ENCODE measurements at regions not wholly inside any gene's neighbourhood (a gene's known extent, or its start where the extent isn't known, plus 50 kb on each side); places are given as distances from the start of the nearest gene placed in this dataset.

DNA sequence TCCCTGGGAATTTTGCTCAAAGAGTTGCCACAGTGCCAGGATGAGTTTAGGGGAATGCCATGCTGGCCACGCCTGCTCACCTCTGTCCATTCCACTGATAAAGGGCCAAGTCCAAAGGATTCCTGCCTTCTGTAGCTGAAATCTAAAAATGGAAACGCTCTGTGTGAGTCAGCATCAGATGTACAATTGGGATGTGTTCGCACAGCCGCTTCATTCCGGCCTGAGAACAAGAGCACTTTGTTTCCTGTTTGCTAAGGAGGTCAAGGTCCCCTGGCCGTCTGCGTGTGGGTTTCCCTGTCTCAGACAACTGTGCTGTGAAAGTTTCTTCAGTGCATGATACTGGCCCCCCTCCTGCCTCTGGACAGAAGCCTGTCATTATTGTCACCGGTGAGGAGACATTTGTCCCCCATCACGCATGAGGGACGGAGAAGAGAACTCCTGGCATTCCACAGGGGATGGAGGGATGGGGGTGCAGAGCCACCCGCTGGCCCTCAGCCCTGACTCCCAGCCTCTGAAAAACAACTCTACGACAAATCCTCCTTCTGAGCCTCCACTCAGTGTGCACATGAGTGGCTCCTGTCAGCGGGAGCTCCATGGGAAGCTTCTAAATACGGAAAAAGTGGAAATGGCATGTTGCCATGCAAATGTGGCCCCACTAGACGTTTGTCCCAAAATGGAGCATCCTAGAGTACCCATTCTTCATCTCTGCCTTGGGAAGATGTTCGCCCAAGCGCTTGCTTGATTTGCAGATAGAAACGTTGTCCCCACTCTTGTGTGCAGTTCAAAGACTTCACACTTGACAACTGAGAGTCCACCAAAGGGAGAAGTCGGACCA is 143.5 kb upstream of the AFDN start:
- no peak overlapping the region for H3K4me2 ChIP-seq (ENCODE audit: extremely low read depth, insufficient read depth, low read length)
- no peaks in the 10 kb centered on the region for H3K27me3 ChIP-seq (ENCODE audit: control insufficient read depth, insufficient read depth, low read length)
- H3K27ac ChIP-seq (ENCODE audit: insufficient read depth, low read length): no peak overlapping the region

DNA sequence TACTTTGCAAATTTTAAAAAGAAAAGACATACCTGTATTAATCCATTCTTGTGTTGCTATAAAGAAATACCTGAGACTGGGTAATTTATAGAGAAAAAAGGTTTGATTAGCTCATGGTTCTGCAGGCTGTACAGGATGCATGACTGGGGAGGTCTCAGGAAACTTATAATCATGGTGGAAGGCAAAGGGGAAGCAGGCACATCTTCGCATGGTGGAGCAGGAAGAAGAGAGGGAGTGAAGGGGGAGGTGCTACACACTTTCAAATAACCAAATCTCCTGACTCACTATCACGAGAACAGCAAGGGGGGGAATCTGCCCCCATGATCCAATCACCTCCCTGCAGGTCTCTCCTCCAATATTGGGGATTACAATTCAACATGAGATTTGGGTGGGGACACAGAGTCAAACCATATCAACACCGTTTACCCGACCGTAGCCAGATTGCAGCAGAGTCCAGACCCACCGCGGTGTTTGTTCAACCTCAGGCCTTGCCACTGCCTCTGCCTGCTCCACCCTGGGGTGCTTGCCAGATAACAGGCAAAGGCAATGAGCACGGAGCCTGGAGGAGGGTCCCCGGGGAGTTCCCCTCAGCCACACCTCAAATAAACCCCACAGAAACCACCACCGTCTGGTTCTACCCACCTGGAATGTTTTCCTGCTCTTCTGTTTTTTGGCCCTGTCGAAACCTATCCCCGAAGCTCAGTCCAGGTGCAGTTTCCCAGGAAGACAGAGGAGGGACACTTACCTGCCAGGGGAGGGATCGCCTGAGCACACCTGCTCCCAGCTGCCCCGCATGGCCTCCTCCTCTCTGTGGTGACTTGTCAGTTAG is 142.2 kb upstream of the AFDN start:
- no peak for TF ChIP-seq EZH2 (IDR thresholded peaks at IDR 0.05; ENCODE audit: low read length, missing control alignments)
- TF ChIP-seq, protein P1, sequence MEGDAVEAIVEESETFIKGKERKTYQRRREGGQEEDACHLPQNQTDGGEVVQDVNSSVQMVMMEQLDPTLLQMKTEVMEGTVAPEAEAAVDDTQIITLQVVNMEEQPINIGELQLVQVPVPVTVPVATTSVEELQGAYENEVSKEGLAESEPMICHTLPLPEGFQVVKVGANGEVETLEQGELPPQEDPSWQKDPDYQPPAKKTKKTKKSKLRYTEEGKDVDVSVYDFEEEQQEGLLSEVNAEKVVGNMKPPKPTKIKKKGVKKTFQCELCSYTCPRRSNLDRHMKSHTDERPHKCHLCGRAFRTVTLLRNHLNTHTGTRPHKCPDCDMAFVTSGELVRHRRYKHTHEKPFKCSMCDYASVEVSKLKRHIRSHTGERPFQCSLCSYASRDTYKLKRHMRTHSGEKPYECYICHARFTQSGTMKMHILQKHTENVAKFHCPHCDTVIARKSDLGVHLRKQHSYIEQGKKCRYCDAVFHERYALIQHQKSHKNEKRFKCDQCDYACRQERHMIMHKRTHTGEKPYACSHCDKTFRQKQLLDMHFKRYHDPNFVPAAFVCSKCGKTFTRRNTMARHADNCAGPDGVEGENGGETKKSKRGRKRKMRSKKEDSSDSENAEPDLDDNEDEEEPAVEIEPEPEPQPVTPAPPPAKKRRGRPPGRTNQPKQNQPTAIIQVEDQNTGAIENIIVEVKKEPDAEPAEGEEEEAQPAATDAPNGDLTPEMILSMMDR (conservative IDR thresholded peaks at IDR 0.05 in 1 of 2, IDR thresholded peaks at IDR 0.05 in 1 of 2; ENCODE audit: low read depth in 1 of 2, low read length in 2 of 2): no peak

More for the DNA sequence above, 143.5 kb upstream of the AFDN start:
- H3K9me3 ChIP-seq (ENCODE audit: control insufficient read depth, insufficient read depth, low read depth, low read length): no peaks in the 10 kb centered on the region
- no peak overlapping the region for H3K4me3 ChIP-seq (replicated peaks in 1 of 4; ENCODE audit: control extremely low read depth in 1 of 4, insufficient read depth in 1 of 4, low read depth in 3 of 4, low read length in 4 of 4)
- H3K9ac ChIP-seq (ENCODE audit: insufficient read depth, low read length): no peak overlapping the region
- no peak overlapping the region for H2AFZ ChIP-seq (ENCODE audit: low read length)
- no peaks in the 10 kb centered on the region for H3K36me3 ChIP-seq (ENCODE audit: control insufficient read depth, insufficient read depth, low read length)
- H3K79me2 ChIP-seq (ENCODE audit: control insufficient read depth, insufficient read depth, low read length): no peaks in the 10 kb centered on the region
- peak; percentile 22 to 93 for DNase-seq (ENCODE audit: low read depth in 2 of 2)
- no peaks in the 10 kb centered on the region for H3K4me1 ChIP-seq (ENCODE audit: control insufficient read depth, extremely low read depth, insufficient read depth, low read length)
- H4K20me1 ChIP-seq (ENCODE audit: control insufficient read depth, extremely low read depth, insufficient read depth, low read length): no peaks in the 10 kb centered on the region
- TF ChIP-seq, protein P1 (conservative IDR thresholded peaks at IDR 0.05 in 1 of 2, IDR thresholded peaks at IDR 0.05 in 1 of 2; ENCODE audit: low read depth in 1 of 2, low read length in 2 of 2): no peak
- no peak for TF ChIP-seq EZH2 (IDR thresholded peaks at IDR 0.05; ENCODE audit: low read length, missing control alignments)

DNA sequence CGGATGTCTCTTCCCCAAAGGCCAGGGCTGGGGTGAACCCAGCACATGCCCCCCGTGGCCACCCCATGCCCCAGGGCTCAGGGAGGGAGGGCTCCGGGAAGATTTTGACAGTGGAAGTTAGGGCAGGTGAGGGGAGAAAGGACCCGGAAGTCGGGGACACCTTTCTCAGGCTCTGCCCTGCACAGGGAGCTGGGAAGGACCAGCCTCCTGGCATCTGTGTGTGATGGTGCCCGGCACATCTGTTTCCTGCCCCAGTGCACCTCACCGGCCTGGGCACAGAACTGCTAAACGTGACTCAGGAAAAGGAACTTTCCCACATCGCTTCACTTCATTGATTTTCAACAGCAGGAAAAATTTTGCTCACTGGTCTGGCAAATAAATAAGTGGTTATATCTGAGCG is 141.1 kb upstream of the AFDN start:
- no peaks in the 10 kb centered on the region for H3K79me2 ChIP-seq (ENCODE audit: control insufficient read depth, insufficient read depth, low read length)
- no peak overlapping the region for H3K4me2 ChIP-seq (ENCODE audit: extremely low read depth, insufficient read depth, low read length)
- H2AFZ ChIP-seq (ENCODE audit: low read length): no peak overlapping the region
- H3K9me3 ChIP-seq (ENCODE audit: control insufficient read depth, insufficient read depth, low read depth, low read length): no peaks in the 10 kb centered on the region
- no peak for DNase-seq (ENCODE audit: low read depth in 2 of 2)
- TF ChIP-seq, protein P1 (conservative IDR thresholded peaks at IDR 0.05 in 1 of 2, IDR thresholded peaks at IDR 0.05 in 1 of 2; ENCODE audit: low read depth in 1 of 2, low read length in 2 of 2): no peak
- TF ChIP-seq EZH2 (IDR thresholded peaks at IDR 0.05; ENCODE audit: low read length, missing control alignments): no peak
- no peak overlapping the region for H3K9ac ChIP-seq (ENCODE audit: insufficient read depth, low read length)
- no peaks in the 10 kb centered on the region for H3K4me1 ChIP-seq (ENCODE audit: control insufficient read depth, extremely low read depth, insufficient read depth, low read length)
- H4K20me1 ChIP-seq (ENCODE audit: control insufficient read depth, extremely low read depth, insufficient read depth, low read length): no peaks in the 10 kb centered on the region
- H3K27ac ChIP-seq (ENCODE audit: insufficient read depth, low read length): no peak overlapping the region
- no peak overlapping the region for H3K4me3 ChIP-seq (replicated peaks in 1 of 4; ENCODE audit: control extremely low read depth in 1 of 4, insufficient read depth in 1 of 4, low read depth in 3 of 4, low read length in 4 of 4)
- no peaks in the 10 kb centered on the region for H3K27me3 ChIP-seq (ENCODE audit: control insufficient read depth, insufficient read depth, low read length)
- H3K36me3 ChIP-seq (ENCODE audit: control insufficient read depth, insufficient read depth, low read length): no peaks in the 10 kb centered on the region

More for the DNA sequence above, 142.2 kb upstream of the AFDN start:
- H3K9me3 ChIP-seq (ENCODE audit: control insufficient read depth, insufficient read depth, low read depth, low read length): no peaks in the 10 kb centered on the region
- no peak overlapping the region for H3K9ac ChIP-seq (ENCODE audit: insufficient read depth, low read length)
- no peaks in the 10 kb centered on the region for H4K20me1 ChIP-seq (ENCODE audit: control insufficient read depth, extremely low read depth, insufficient read depth, low read length)
- H2AFZ ChIP-seq (ENCODE audit: low read length): no peak overlapping the region
- no peak overlapping the region for H3K4me2 ChIP-seq (ENCODE audit: extremely low read depth, insufficient read depth, low read length)
- H3K4me3 ChIP-seq (replicated peaks in 1 of 4; ENCODE audit: control extremely low read depth in 1 of 4, insufficient read depth in 1 of 4, low read depth in 3 of 4, low read length in 4 of 4): no peak overlapping the region
- H3K27me3 ChIP-seq (ENCODE audit: control insufficient read depth, insufficient read depth, low read length): no peaks in the 10 kb centered on the region
- no peaks in the 10 kb centered on the region for H3K4me1 ChIP-seq (ENCODE audit: control insufficient read depth, extremely low read depth, insufficient read depth, low read length)
- H3K27ac ChIP-seq (ENCODE audit: insufficient read depth, low read length): no peak overlapping the region
- no peaks in the 10 kb centered on the region for H3K79me2 ChIP-seq (ENCODE audit: control insufficient read depth, insufficient read depth, low read length)
- no peak for DNase-seq (ENCODE audit: low read depth in 2 of 2)
- no peaks in the 10 kb centered on the region for H3K36me3 ChIP-seq (ENCODE audit: control insufficient read depth, insufficient read depth, low read length)

All from fibroblast of lung (primary cell).